ENCODE measurements at regions not wholly inside any gene's neighbourhood (a gene's known extent, or its start where the extent isn't known, plus 50 kb on each side); places are given as distances from the start of the nearest gene placed in this dataset.

DNA sequence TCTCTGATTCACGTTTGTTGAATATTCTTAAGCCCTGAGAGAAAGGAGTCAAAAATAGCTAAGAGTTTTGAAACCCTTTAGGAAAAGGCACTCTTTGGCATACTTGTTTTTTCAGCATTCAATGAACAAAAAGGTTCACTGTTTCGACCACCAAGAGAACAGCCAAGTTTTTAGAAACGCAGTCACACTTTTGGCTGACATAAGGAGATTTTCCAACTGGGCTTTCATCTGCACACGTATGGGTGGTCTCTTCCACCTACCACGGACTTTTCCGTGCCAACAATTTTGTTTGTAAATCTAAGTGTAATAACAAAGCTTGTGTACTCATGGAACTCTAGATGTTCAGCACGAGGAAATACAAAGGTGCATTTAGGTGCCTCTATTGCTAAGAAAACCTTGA lies 270.3 kb downstream of the WDR11 start:
- Histone ChIP-seq H3K36me3 (ENCODE audit: control insufficient read depth, insufficient read depth, low read length) (no peaks in the 10 kb centered on the region), H3K4me3 (ENCODE audit: low read length) (no peak overlapping the region), H3K27me3 (ENCODE audit: control insufficient read depth, insufficient read depth, low read length) (no peaks in the 10 kb centered on the region), H3K27ac (ENCODE audit: low read depth, low read length) (no peak overlapping the region), H3K4me1 (ENCODE audit: control insufficient read depth, insufficient read depth, low read length) (no peaks in the 10 kb centered on the region), H3K9ac (ENCODE audit: low read length) (no peak overlapping the region)

DNA sequence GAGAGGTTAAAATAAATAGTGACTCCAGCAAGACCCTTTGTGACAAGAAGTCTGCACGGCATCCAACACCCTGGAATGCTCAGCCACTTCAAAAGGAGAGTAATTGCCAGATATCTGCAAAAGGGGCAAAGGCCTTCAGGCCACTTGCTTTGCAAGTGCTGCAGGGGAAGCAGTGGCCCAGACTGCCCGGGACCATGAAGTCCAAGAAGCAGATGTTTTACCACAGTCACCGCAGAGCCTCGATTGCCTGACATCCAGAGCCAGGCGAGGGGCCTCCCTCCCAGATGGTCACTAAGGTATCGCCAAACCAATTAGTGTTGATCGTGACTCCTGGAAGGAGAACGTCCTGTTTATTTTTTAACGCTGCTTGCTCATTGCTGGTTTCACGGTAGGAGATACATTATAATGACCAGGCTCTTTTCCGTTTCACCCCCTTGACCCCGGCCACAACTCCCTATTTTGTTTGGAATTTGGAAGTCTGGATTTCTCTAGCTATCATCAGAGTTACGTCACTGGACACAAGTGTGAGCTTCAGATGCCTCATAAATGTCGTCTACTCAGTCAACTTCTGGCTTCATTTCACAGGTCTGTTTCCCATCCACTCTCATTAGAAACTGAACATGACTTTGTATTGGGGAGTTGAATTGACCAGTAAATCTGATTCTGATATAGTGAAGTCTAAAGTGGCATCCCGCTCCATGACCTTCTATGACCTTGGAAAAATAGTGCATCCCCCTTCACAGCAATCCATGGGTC lies 276.2 kb downstream of the WDR11 start:
- Histone ChIP-seq H3K27ac (ENCODE audit: low read depth, low read length) (peak overlapping the region; percentile 1), H3K9ac (ENCODE audit: low read length) (no peak overlapping the region), H3K36me3 (ENCODE audit: control insufficient read depth, insufficient read depth, low read length) (no peaks in the 10 kb centered on the region), H3K4me3 (ENCODE audit: low read length) (no peak overlapping the region), H3K4me1 (ENCODE audit: control insufficient read depth, insufficient read depth, low read length) (peaks cover 6% of the 10 kb centered on the region), H3K27me3 (ENCODE audit: control insufficient read depth, insufficient read depth, low read length) (no peaks in the 10 kb centered on the region)

DNA sequence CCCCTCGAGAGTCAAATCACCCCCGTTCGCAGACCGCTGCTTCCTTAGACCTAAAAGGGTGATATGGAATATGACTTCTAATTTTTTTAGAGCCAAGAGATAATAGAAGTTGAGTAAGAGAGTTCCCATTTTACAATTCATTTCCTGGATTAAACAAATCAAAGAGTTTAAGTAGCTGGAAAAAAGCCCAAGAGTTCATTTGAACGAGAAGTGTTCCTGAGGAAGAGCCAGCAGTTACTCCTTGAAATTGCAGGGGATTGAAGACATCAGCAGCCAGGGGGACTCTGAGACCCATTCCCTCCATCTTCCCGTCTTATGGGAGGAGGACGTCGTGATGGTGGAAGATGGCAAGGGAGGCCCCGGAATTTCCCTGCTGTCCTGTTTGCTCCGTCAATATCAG lies 277.0 kb downstream of the WDR11 start:
- Histone ChIP-seq H3K27me3 (ENCODE audit: control insufficient read depth, insufficient read depth, low read length) (no peaks in the 10 kb centered on the region), H3K36me3 (ENCODE audit: control insufficient read depth, insufficient read depth, low read length) (no peaks in the 10 kb centered on the region), H3K4me3 (ENCODE audit: low read length) (no peak overlapping the region), H3K4me1 (ENCODE audit: control insufficient read depth, insufficient read depth, low read length) (peaks cover 6% of the 10 kb centered on the region), H3K27ac (ENCODE audit: low read depth, low read length) (no peak overlapping the region), H3K9ac (ENCODE audit: low read length) (no peak overlapping the region)

DNA sequence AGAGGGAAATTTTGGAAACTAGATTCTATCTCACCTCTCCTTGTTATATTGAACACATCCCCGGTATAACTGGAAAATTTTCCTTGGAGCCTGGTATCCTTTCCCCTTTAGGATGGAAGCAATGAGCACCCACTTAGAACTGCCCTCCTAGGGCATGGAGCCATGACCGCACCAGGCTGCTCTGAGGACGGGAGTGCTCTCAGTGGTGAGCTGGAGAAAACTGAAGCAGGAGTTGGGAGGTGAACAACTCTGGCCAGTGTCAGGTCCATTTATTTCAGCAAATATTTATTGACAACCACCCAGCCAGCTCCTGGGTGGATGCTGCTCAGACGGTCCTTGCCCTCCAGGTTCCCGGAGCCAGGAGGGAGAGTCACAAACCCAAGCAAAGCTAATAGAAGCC lies 278.1 kb downstream of the WDR11 start:
- H3K27me3 ChIP-seq (ENCODE audit: control insufficient read depth, insufficient read depth, low read length), result no peaks in the 10 kb centered on the region
- H3K4me1 ChIP-seq (ENCODE audit: control insufficient read depth, insufficient read depth, low read length), result peaks cover 6% of the 10 kb centered on the region
- no peaks in the 10 kb centered on the region for H3K36me3 ChIP-seq (ENCODE audit: control insufficient read depth, insufficient read depth, low read length)
- H3K4me3 ChIP-seq (ENCODE audit: low read length), result no peak overlapping the region
- H3K27ac ChIP-seq (ENCODE audit: low read depth, low read length), result no peak overlapping the region
- H3K9ac ChIP-seq (ENCODE audit: low read length), result no peak overlapping the region

DNA sequence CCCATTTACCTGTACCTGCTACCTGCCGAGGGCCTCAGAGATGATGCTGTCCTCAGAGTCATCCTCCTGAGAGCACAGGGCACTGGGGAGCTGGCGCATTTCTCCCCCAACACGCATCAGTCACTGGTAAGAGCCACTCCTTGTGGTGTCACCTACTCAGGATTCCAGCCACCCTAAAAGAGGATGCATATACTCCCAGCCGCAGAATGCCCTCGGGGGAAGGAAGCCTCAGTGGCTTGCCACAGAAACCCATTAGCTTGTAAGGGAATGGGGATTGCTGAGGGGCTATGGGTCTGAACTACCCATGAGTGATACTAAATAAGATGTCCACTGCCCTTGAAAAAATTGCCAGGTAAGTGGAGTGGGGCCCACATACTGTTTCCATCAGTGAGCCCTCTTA lies 279.2 kb downstream of the WDR11 start:
- Histone ChIP-seq H3K27ac (ENCODE audit: low read depth, low read length) (no peak overlapping the region), H3K36me3 (ENCODE audit: control insufficient read depth, insufficient read depth, low read length) (no peaks in the 10 kb centered on the region), H3K4me1 (ENCODE audit: control insufficient read depth, insufficient read depth, low read length) (peaks cover 6% of the 10 kb centered on the region), H3K27me3 (ENCODE audit: control insufficient read depth, insufficient read depth, low read length) (no peaks in the 10 kb centered on the region), H3K4me3 (ENCODE audit: low read length) (no peak overlapping the region), H3K9ac (ENCODE audit: low read length) (no peak overlapping the region)

DNA sequence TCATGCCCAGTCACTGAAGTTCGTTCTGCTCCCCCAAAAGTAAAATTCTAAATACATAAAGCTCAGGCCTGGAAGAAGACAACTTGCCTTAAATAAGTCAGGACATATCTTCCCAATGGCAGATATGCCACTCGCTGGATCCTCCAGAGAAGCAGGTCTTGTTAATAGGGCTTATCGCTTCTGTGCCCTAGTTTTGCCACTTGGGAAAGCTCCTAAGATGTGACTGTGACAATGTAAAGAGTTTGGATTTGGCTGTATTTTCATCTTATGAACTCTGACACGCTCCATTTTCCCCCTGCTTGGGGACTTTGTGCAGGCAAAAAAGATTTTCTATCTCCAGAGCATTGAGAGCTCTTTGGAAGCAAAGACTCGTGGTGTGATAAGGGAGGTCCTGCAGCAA lies 279.9 kb downstream of the WDR11 start:
- Histone ChIP-seq H3K4me3 (ENCODE audit: low read length) (no peak overlapping the region), H3K9ac (ENCODE audit: low read length) (no peak overlapping the region), H3K27ac (ENCODE audit: low read depth, low read length) (no peak overlapping the region), H3K36me3 (ENCODE audit: control insufficient read depth, insufficient read depth, low read length) (no peaks in the 10 kb centered on the region), H3K27me3 (ENCODE audit: control insufficient read depth, insufficient read depth, low read length) (no peaks in the 10 kb centered on the region), H3K4me1 (ENCODE audit: control insufficient read depth, insufficient read depth, low read length) (peaks cover 6% of the 10 kb centered on the region)

DNA sequence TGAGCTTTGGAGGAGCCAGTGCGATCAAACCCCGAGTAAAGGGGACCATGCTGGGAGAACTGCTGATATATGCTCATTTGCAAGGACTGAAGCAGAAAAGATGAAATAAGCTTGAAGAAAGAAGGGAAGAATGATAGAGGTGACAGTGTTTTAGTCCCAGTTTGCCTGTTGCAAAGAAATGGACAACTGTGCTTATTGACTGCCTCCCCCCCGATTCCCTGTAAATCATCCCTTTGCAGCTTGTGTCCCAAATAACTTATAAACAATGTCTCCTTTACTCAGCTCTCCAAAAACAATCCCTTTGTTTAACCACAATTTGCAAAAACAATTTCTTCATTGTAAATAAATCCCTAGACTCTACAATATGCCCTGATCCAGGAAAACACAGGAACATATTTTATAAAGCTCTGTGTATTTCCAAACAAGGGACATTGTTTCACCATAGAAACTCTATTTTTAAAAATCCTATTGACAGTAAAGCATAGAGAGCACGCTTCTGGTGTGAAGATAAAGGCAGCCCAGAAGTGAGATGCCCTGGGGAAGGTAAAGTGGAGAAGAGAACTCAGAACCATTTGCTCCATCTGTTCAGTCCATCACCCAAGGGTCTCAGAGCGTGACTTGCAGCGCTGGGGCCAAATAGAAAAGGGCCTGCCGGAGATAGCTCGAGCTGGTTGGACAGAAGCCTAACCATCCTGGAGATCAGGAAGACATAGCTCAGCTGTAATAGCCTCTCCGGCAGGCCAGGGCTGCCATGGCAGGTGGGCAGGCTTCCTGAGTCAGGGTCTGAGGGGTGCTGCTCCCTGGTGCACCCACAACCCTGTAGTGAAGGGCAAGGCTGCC lies 280.5 kb downstream of the WDR11 start:
- Histone ChIP-seq H3K4me1 (ENCODE audit: control insufficient read depth, insufficient read depth, low read length) (peaks cover 6% of the 10 kb centered on the region), H3K4me3 (ENCODE audit: low read length) (no peak overlapping the region), H3K27ac (ENCODE audit: low read depth, low read length) (no peak overlapping the region), H3K27me3 (ENCODE audit: control insufficient read depth, insufficient read depth, low read length) (no peaks in the 10 kb centered on the region), H3K9ac (ENCODE audit: low read length) (no peak overlapping the region), H3K36me3 (ENCODE audit: control insufficient read depth, insufficient read depth, low read length) (no peaks in the 10 kb centered on the region)

DNA sequence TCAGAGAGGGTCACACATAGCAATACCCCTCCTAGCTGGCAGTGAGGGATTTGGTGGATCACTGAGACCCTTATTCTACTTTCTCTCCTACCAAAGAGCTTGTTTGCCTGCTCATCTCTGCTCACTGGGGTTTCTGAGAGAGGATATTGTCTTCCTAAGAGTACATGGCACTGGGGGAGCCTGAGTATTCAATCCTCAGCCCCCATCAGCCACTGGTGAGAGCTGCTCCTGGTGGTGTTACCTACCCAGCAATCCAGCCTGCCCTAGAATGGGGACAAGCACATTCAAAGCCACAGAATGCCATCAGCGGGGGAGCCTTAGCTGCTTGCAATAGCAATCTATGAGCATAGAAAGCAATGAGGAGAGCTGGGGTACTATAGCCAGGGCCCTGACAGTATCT lies 281.1 kb downstream of the WDR11 start:
- H3K9ac ChIP-seq (ENCODE audit: low read length), result no peak overlapping the region
- H3K4me1 ChIP-seq (ENCODE audit: control insufficient read depth, insufficient read depth, low read length), result peaks cover 10% of the 10 kb centered on the region
- H3K36me3 ChIP-seq (ENCODE audit: control insufficient read depth, insufficient read depth, low read length), result no peaks in the 10 kb centered on the region
- no peaks in the 10 kb centered on the region for H3K27me3 ChIP-seq (ENCODE audit: control insufficient read depth, insufficient read depth, low read length)
- no peak overlapping the region for H3K4me3 ChIP-seq (ENCODE audit: low read length)
- no peak overlapping the region for H3K27ac ChIP-seq (ENCODE audit: low read depth, low read length)

DNA sequence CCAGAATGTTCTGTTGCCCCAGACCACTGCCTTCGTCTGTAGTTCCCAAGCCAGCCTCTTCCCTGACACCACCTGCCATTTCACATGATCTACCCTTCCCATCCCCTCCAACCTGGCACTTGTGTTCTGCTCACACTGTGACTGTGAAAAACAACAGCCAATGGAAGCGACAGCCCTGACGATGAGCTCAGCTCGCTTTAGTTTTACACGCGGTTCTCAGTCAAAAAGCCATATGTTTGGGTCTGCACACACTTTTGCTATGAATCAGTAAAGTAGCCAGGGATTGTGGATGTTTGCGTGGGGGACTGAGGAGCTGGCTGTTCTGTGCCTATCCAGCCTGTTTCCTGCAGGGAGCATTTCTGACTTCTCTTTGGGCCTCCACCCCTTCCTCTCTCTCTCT lies 282.7 kb downstream of the WDR11 start:
- Histone ChIP-seq H3K27me3 (ENCODE audit: control insufficient read depth, insufficient read depth, low read length) (no peaks in the 10 kb centered on the region), H3K9ac (ENCODE audit: low read length) (no peak overlapping the region)

DNA sequence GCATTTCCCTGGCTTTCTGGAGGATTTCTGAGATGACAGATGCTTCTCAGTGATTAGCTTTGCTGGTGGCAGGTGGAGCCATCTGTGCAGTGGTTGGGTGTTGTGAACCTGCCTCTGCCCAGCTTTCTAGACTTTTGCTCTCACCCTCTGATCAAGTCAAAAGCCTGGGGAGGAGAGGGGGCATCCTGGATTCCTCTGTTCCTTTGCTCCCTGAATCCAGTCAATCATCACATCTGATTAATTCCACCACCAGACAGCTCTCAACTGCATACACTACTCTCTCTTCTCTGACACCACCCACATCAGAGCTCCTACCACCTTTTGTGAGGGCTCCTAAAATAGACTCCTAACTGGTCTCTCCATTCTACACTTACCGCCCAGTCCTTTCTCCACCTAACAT lies 283.5 kb downstream of the WDR11 start:
- Histone ChIP-seq H3K9ac (ENCODE audit: low read length) (no peak overlapping the region), H3K36me3 (ENCODE audit: control insufficient read depth, insufficient read depth, low read length) (no peaks in the 10 kb centered on the region), H3K27ac (ENCODE audit: low read depth, low read length) (no peak overlapping the region), H3K4me1 (ENCODE audit: control insufficient read depth, insufficient read depth, low read length) (peaks cover 8% of the 10 kb centered on the region), H3K27me3 (ENCODE audit: control insufficient read depth, insufficient read depth, low read length) (no peaks in the 10 kb centered on the region), H3K4me3 (ENCODE audit: low read length) (no peak overlapping the region)

More for the DNA sequence above, 282.7 kb downstream of the WDR11 start:
- Histone ChIP-seq H3K27ac (ENCODE audit: low read depth, low read length) (no peak overlapping the region), H3K4me1 (ENCODE audit: control insufficient read depth, insufficient read depth, low read length) (peaks cover 7% of the 10 kb centered on the region), H3K36me3 (ENCODE audit: control insufficient read depth, insufficient read depth, low read length) (no peaks in the 10 kb centered on the region), H3K4me3 (ENCODE audit: low read length) (no peak overlapping the region)

DNA sequence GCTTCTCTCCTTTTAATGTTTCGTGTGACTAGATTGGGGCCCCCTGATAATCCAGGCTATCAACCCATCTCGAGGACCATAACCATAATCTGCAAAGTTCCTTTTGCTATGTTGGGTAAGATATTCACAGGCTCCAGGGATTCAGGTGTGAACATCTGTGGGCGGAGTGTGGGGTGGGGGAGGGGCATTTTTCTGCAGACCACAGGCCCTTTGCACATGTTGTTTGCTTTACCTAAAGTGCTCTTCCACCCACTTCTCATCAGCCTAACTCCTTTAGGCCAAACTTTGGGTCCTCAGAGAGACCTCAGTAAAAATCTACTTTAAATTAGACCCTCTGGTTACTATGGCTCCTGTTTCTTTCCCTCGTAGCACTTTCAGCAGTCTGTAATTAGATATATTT lies 284.4 kb downstream of the WDR11 start:
- Histone ChIP-seq H3K27me3 (ENCODE audit: control insufficient read depth, insufficient read depth, low read length) (no peaks in the 10 kb centered on the region), H3K9ac (ENCODE audit: low read length) (no peak overlapping the region), H3K4me1 (ENCODE audit: control insufficient read depth, insufficient read depth, low read length) (peaks cover 8% of the 10 kb centered on the region), H3K27ac (ENCODE audit: low read depth, low read length) (no peak overlapping the region), H3K36me3 (ENCODE audit: control insufficient read depth, insufficient read depth, low read length) (no peaks in the 10 kb centered on the region), H3K4me3 (ENCODE audit: low read length) (no peak overlapping the region)

DNA sequence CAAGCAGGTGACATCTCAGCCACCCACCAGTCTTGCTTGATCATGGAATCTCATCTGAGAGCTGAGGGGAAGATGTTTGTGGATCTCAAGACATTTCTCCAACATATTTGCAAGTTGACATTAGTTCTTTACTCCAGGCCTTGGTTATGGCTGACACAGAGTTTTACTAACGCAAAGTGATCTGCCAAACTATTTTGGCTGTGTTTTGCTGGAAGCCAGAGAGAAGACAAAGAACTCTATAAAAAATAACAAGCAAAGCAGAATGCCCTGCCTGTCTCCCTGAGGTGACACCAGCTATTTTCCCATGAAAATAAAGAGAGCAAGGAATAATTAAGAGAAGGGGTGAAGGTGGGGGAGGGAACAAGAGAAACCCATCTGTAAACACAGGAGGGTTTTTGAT lies 286.4 kb downstream of the WDR11 start:
- no peak overlapping the region for H3K9ac ChIP-seq (ENCODE audit: low read length)
- peaks cover 8% of the 10 kb centered on the region for H3K4me1 ChIP-seq (ENCODE audit: control insufficient read depth, insufficient read depth, low read length)
- peak overlapping the region; percentile 72 for H3K27ac ChIP-seq (ENCODE audit: low read depth, low read length)
- H3K27me3 ChIP-seq (ENCODE audit: control insufficient read depth, insufficient read depth, low read length), result no peaks in the 10 kb centered on the region
- no peak overlapping the region for H3K4me3 ChIP-seq (ENCODE audit: low read length)
- no peaks in the 10 kb centered on the region for H3K36me3 ChIP-seq (ENCODE audit: control insufficient read depth, insufficient read depth, low read length)

All from rectal smooth muscle tissue (tissue), 1 donor.